OCI-LY7 (cell line): ENCODE measurements at regions not wholly inside any gene's neighbourhood (a gene's known extent, or its start where the extent isn't known, plus 50 kb on each side); places are given as distances from the start of the nearest gene placed in this dataset.

Source experiments
- BruUV-seq: library from RNA; stranded (reverse); fragments of 400-500 nt; replicated peaks from 2 replicates; lab custom pipeline; 2021; lab: Mats Ljungman, UMichigan
- CTCF ChIA-PET: fragments of 300-600 bp; sonication (Branson Sonifier 250); formaldehyde crosslinking; loops from one replicate; lab custom pipeline; 2022; ENCODE audit warnings: antibody characterized with exemption; ENCODE audit not compliant: unreplicated experiment; lab: Charles Lee
- POLR2A ChIA-PET: fragments of 300-600 bp; sonication (Branson Sonifier 250); formaldehyde crosslinking; loops from one replicate; lab custom pipeline; 2022; ENCODE audit warnings: antibody characterized with exemption; lab: Charles Lee
- DNase-seq: peaks from one replicate; pipeline ENCODE4 v3.0.0-alpha.2; 2015; ENCODE audit warnings: low spot score
- H2AFZ ChIP-seq: fragments of 200-600 bp; sonication (generic), shearing (Covaris generic); 2 replicates; pipeline ENCODE4 v1.6.1; 2014; ENCODE audit warnings: mild to moderate bottlenecking, antibody characterized with exemption, low read length, moderate library complexity
- H3K27ac ChIP-seq: fragments of 200-600 bp; sonication (generic); 2 replicates; pipeline ENCODE4 v1.5.1; 2014; ENCODE audit warnings: mixed run types, low read depth, mild to moderate bottlenecking, moderate library complexity, low read length, inconsistent platforms; ENCODE audit not compliant: poor library complexity, severe bottlenecking
- H3K36me3 ChIP-seq: fragments of 200-600 bp; sonication (generic); 2 replicates; pipeline ENCODE4 v1.6.1; 2014; ENCODE audit warnings: mild to moderate bottlenecking, antibody characterized with exemption, low read length, moderate library complexity, mixed read lengths; ENCODE audit not compliant: insufficient read depth
- H3K4me1 ChIP-seq: fragments of 200-600 bp; sonication (generic); 2 replicates; pipeline ENCODE4 v1.5.1; 2014; ENCODE audit warnings: mild to moderate bottlenecking, low read length; ENCODE audit not compliant: insufficient read depth, poor library complexity, severe bottlenecking
- H3K4me2 ChIP-seq: fragments of 200-600 bp; sonication (generic); 2 replicates; pipeline ENCODE4 v1.6.1; 2014; ENCODE audit warnings: mild to moderate bottlenecking, low read length
- H3K4me3 ChIP-seq: fragments of 200-600 bp; sonication (generic); 2 replicates; pipeline ENCODE4 v1.5.1; 2014; ENCODE audit warnings: mild to moderate bottlenecking, low read depth, low read length; ENCODE audit not compliant: poor library complexity, severe bottlenecking
- H3K79me2 ChIP-seq: fragments of 200-600 bp; sonication (generic); 2 replicates; pipeline ENCODE4 v1.6.1; 2016; ENCODE audit warnings: low read depth, mild to moderate bottlenecking, low read length, moderate library complexity, mixed read lengths; ENCODE audit not compliant: insufficient read depth
- H3K9me2 ChIP-seq: fragments of 200-600 bp; sonication (generic); 2 replicates; pipeline ENCODE4 v1.6.1; 2016; ENCODE audit warnings: mild to moderate bottlenecking, low read length, mixed read lengths; ENCODE audit not compliant: insufficient read depth
- H3K9me3 ChIP-seq: fragments of 200-600 bp; sonication (generic); 2 replicates; pipeline ENCODE4 v1.6.1; 2014; ENCODE audit warnings: mild to moderate bottlenecking, mixed run types, low read length, mixed read lengths
- H4K20me1 ChIP-seq: fragments of 200-600 bp; sonication (generic); 2 replicates; pipeline ENCODE4 v1.6.1; 2014; ENCODE audit warnings: mild to moderate bottlenecking, antibody characterized with exemption, low read length, moderate library complexity, mixed read lengths; ENCODE audit not compliant: insufficient read depth
- EZH2phosphoT487 ChIP-seq: fragments of 200-600 bp; sonication (generic); IDR thresholded peaks from 2 replicates; pipeline ENCODE4 v1.6.1; 2018; ENCODE audit warnings: low read depth, borderline replicate concordance, mild to moderate bottlenecking, mixed run types, antibody characterized with exemption, low read length, moderate library complexity, mixed read lengths
- intact Hi-C: fragments of 100-400 bp; cut with micrococcal nuclease; formaldehyde crosslinking; loops from one replicate; pipeline ENCODE4 v1.10.0; 2022; ENCODE audit not compliant: unreplicated experiment
- TF ChIP-seq, protein P1 (sequence below): fragments of 200-600 bp; sonication (generic); conservative IDR thresholded peaks from 2 replicates; pipeline ENCODE4 v1.5.1; 2014; ENCODE audit warnings: mild to moderate bottlenecking, antibody characterized with exemption, low read length, moderate library complexity, mixed read lengths

DNA sequence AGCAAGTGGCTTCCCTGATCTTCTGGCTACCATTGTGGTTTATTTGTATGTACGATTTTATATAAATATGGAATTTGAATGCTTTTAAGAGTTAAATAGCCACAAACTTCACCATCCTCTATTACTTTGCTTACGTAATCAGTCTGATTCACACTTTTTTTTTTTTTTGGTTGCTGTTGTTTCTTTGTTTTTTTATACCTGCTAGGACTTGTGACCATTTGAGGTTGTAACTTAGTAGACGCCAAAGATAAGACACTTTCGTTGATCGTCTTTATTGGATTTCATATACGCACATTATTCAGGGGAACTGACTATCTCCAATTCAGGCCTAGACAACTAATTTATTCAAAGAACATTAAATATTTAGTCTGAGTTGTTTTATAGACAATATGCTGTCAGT lies 559.0 kb downstream of the CBLN4 start:
- DNase-seq, result no peak
- Histone ChIP-seq H3K9me2 (peaks cover 4% of the 10 kb centered on the region; the same call in 1 of the 2 replicates), H3K4me2 (no peak overlapping the region), H4K20me1 (no peaks in the 10 kb centered on the region), H3K9me3 (no peaks in the 10 kb centered on the region), H3K36me3 (no peaks in the 10 kb centered on the region), H3K4me3 (no peak overlapping the region), H2AFZ (no peak overlapping the region), H3K4me1 (no peaks in the 10 kb centered on the region), H3K79me2 (no peaks in the 10 kb centered on the region), H3K27ac (no peak overlapping the region)
- CTCF ChIA-PET, result no interaction called here
- BruUV-seq, result no TSS peak
- no peak for TF ChIP-seq EZH2phosphoT487
- TF ChIP-seq, protein P1, sequence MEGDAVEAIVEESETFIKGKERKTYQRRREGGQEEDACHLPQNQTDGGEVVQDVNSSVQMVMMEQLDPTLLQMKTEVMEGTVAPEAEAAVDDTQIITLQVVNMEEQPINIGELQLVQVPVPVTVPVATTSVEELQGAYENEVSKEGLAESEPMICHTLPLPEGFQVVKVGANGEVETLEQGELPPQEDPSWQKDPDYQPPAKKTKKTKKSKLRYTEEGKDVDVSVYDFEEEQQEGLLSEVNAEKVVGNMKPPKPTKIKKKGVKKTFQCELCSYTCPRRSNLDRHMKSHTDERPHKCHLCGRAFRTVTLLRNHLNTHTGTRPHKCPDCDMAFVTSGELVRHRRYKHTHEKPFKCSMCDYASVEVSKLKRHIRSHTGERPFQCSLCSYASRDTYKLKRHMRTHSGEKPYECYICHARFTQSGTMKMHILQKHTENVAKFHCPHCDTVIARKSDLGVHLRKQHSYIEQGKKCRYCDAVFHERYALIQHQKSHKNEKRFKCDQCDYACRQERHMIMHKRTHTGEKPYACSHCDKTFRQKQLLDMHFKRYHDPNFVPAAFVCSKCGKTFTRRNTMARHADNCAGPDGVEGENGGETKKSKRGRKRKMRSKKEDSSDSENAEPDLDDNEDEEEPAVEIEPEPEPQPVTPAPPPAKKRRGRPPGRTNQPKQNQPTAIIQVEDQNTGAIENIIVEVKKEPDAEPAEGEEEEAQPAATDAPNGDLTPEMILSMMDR, result no peak
- POLR2A ChIA-PET, result no interaction called here
- intact Hi-C loops, result no loop called here

DNA sequence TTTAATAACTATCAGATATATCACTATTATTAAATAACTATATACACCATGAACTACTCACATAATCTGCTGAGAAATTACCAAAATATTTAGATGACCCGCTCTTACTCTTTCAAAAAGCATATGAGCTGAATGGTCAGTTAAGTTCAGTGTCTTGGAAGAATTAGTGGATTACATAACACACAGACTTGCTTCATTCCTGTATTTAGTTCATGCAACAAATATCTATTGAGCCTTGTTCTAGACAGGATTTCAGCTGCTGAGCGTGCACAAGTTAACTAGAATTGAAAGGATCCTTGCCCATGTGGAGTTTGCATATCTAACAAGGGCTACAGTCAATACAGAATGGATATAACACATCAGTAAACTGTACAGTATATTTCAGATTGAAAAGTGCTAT lies 566.2 kb downstream of the CBLN4 start:
- no peaks in the 10 kb centered on the region for H3K36me3 ChIP-seq
- H3K9me3 ChIP-seq, result no peaks in the 10 kb centered on the region
- BruUV-seq, result no TSS peak
- H3K27ac ChIP-seq, result no peak overlapping the region
- H3K4me3 ChIP-seq, result no peak overlapping the region
- TF ChIP-seq, protein P1, result no peak
- TF ChIP-seq EZH2phosphoT487, result no peak
- H3K79me2 ChIP-seq, result no peaks in the 10 kb centered on the region
- peaks cover 4% of the 10 kb centered on the region; the same call in 1 of the 2 replicates for H3K9me2 ChIP-seq
- no peak overlapping the region for H2AFZ ChIP-seq
- no peak overlapping the region for H3K4me2 ChIP-seq
- intact Hi-C loops, result no loop called here
- CTCF ChIA-PET, result no interaction called here
- DNase-seq, result no peak
- H3K4me1 ChIP-seq, result no peaks in the 10 kb centered on the region
- H4K20me1 ChIP-seq, result no peaks in the 10 kb centered on the region
- POLR2A ChIA-PET, result no interaction called here

DNA sequence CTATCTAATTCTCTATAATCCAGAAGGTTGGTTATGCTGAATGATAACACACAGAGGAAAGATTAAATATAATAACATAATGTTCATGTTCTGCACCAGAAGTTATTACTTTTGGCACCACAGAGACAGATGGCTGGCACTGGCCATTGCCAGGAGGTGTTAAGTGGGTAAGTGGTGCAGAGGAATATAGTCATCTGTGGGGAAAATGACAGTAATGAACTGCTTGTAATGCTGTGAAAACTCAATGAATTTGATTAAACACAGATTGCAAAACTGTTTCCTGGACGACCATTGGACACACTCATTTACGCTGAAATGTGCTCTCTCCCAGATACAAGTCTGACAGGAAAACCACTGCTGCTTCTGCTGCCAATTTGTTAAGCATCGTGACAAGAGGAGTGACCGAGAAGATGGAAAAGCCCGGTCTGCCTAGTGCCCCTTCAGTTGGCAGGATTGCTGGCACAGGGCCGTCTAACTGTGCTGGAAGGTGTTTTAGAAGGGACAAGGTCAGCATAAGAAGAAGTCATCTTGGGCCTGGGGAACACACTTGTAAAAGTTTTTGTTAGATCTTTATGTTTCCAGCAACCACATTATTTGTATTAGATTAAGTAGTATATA lies 567.4 kb downstream of the CBLN4 start:
- Histone ChIP-seq H3K4me3 (no peak overlapping the region), H3K4me1 (no peaks in the 10 kb centered on the region), H3K36me3 (no peaks in the 10 kb centered on the region), H3K79me2 (no peaks in the 10 kb centered on the region), H3K4me2 (no peak overlapping the region), H3K27ac (no peak overlapping the region), H3K9me3 (no peaks in the 10 kb centered on the region), H3K9me2 (peaks cover 3% of the 10 kb centered on the region; the same call in 1 of the 2 replicates), H4K20me1 (no peaks in the 10 kb centered on the region), H2AFZ (no peak overlapping the region)
- ChIA-PET POLR2A (no interaction called here), CTCF (no interaction called here)
- DNase-seq, result no peak
- TF ChIP-seq, protein P1, result no peak
- TF ChIP-seq EZH2phosphoT487, result no peak
- BruUV-seq, result no TSS peak
- intact Hi-C loops, result no loop called here
